ENCODE measurements at regions not wholly inside any gene's neighbourhood (a gene's known extent, or its start where the extent isn't known, plus 50 kb on each side); places are given as distances from the start of the nearest gene placed in this dataset.

DNA sequence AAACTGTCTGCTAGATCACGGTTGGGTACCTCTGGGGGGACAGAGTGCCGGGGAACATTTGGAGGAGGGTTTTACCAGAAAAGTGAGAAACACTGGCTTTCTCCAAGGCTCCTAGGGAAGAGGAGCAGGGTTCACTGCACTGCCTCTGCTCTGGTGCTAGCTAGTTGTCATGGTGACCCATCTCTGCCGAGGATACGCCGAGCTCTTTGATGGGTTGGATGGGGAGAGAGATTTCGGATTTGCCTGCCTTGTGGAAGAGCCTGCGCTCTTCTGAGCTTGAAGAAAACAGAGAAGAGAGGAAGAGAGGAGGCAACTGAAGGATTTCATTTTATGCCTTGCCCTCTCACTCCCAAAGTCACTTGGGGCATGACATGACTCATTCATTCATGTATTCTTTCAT is 92.1 kb downstream of the NAV1 start:
- TF ChIP-seq CTCF (conservative IDR thresholded peaks at IDR 0.05; ENCODE audit: low read length) (no peak), EZH2phosphoT487 (IDR thresholded peaks at IDR 0.05; ENCODE audit: borderline replicate concordance, low read depth, low read length) (no peak)

All from OCI-LY7 (cell line).